ENCODE measurements at regions not wholly inside any gene's neighbourhood (a gene's known extent, or its start where the extent isn't known, plus 50 kb on each side); places are given as distances from the start of the nearest gene placed in this dataset.
A peak's percentile ranks its signal among the peaks of the same experiment; 100 is the strongest.

GRCh38 chr3:1954632-1955031 lies 144.0 kb upstream of the CNTN4 start:
- no peak for DNase-seq (ENCODE audit: low spot score)

GRCh38 chr3:1955170-1955569 lies 143.5 kb upstream of the CNTN4 start:
- no peak for DNase-seq (ENCODE audit: low spot score)

- no peak for DNase-seq (ENCODE audit: low spot score)
These were observed 142.9 kb upstream of the CNTN4 start for GRCh38 chr3:1955750-1956149.

- no peak for DNase-seq (ENCODE audit: low spot score)
These were observed 138.2 kb upstream of the CNTN4 start for GRCh38 chr3:1960506-1960905.

GRCh38 chr3:1962396-1963088 lies 136.1 kb upstream of the CNTN4 start:
- DNase-seq (ENCODE audit: low spot score), result no peak

GRCh38 chr3:1963896-1964295 lies 134.8 kb upstream of the CNTN4 start:
- no peak for DNase-seq (ENCODE audit: low spot score)

GRCh38 chr3:1967525-1967924 lies 131.1 kb upstream of the CNTN4 start:
- no peak for DNase-seq (ENCODE audit: low spot score)

GRCh38 chr3:1969281-1969680 lies 129.4 kb upstream of the CNTN4 start:
- no peak for DNase-seq (ENCODE audit: low spot score)

- DNase-seq (ENCODE audit: low spot score), result no peak
These were observed 126.9 kb upstream of the CNTN4 start for GRCh38 chr3:1971780-1972179.

- DNase-seq (ENCODE audit: low spot score), result no peak
These were observed 118.6 kb upstream of the CNTN4 start for GRCh38 chr3:1979961-1980615.

GRCh38 chr3:1987980-1988379 lies 110.7 kb upstream of the CNTN4 start:
- DNase-seq (ENCODE audit: low spot score), result no peak

GRCh38 chr3:1998739-1999138 lies 99.9 kb upstream of the CNTN4 start:
- DNase-seq (ENCODE audit: low spot score), result no peak

- no peak for DNase-seq (ENCODE audit: low spot score)
These were observed 97.2 kb upstream of the CNTN4 start for GRCh38 chr3:2001306-2002108.

GRCh38 chr3:2023959-2024358 lies 74.7 kb upstream of the CNTN4 start:
- DNase-seq (ENCODE audit: low spot score), result peak; percentile 6

GRCh38 chr3:2024713-2025112 lies 74.0 kb upstream of the CNTN4 start:
- no peak for DNase-seq (ENCODE audit: low spot score)

GRCh38 chr3:2029559-2029958 lies 69.1 kb upstream of the CNTN4 start:
- DNase-seq (ENCODE audit: low spot score), result no peak

GRCh38 chr3:2036076-2036475 lies 62.6 kb upstream of the CNTN4 start:
- no peak for DNase-seq (ENCODE audit: low spot score)

GRCh38 chr3:2041931-2042330 lies 56.7 kb upstream of the CNTN4 start:
- no peak for DNase-seq (ENCODE audit: low spot score)
